Ovary (tissue), 7 donors: ENCODE measurements at regions not wholly inside any gene's neighbourhood (a gene's known extent, or its start where the extent isn't known, plus 50 kb on each side); places are given as distances from the start of the nearest gene placed in this dataset.

Experiments
- DNase-seq, 5 donors: peaks; one replicate each; pipeline ENCODE4 v3.0.0-alpha.2; 2019 to 2020
- H3K27ac ChIP-seq, 2 donors: fragments of 200-600 bp; one replicate each; pipeline versions ENCODE4 v1.5.1 to v1.8.0; 2019 to 2022
- H3K27me3 ChIP-seq: fragments of 200-600 bp; one replicate; pipeline ENCODE4 v1.8.0; 2022
- H3K36me3 ChIP-seq: fragments of 200-600 bp; sonication (generic); one replicate; pipeline ENCODE4 v1.5.1; 2019
- H3K4me1 ChIP-seq: one replicate; pipeline ENCODE4 v1.8.1; 2013; ENCODE audit warnings: mild to moderate bottlenecking, moderate library complexity; ENCODE audit not compliant: insufficient read depth
- H3K4me3 ChIP-seq: fragments of 200-600 bp; sonication (generic); one replicate; pipeline ENCODE4 v1.5.1; 2017
- H3K9me3 ChIP-seq, 2 donors: fragments of 200-600 bp in 1 of 2; sonication (generic) in 1 of 2; one replicate each; pipeline versions ENCODE4 v1.5.1 to v1.8.1; 2013 to 2019; ENCODE audit warnings: mild to moderate bottlenecking in 1 of 2, moderate library complexity in 1 of 2
- CTCF ChIP-seq, 3 donors: fragments of 450-650 bp in 2 of 3; fragments of 200-600 bp in 1 of 3; IDR thresholded peaks; one replicate each; pipeline versions ENCODE4 v1.5.1 to v1.8.0; 2016 to 2022; ENCODE audit warnings: antibody characterized with exemption in 3 of 3, mild to moderate bottlenecking in 1 of 3
- EP300 ChIP-seq: sonication (generic); formaldehyde crosslinking; IDR thresholded peaks from one replicate; pipeline ENCODE4 v1.6.1; 2017; ENCODE audit warnings: antibody characterized with exemption
- POLR2A ChIP-seq: fragments of 450-650 bp; IDR thresholded peaks from one replicate; pipeline ENCODE4 v1.6.1; 2017; ENCODE audit warnings: antibody characterized with exemption, mild to moderate bottlenecking, moderate library complexity
- WGBS, 3 donors: extraction: QIAGEN DNeasy Blood & Tissue Kit in 1 of 3; methylation state at CpG; one replicate each; pipeline versions ENCODE4 v1.1.5 to v1.1.7; 2013 to 2017; 5-methylcytosine and 5-hydroxymethylcytosine counted together
- intact Hi-C, 4 donors: fragments of 100-400 bp; cut with DNase I; formaldehyde crosslinking; loops; one replicate each; pipeline versions ENCODE4 v1.11.0 to v1.15.1; 2022 to 2023
- donor health status: DM: no; HTN: no; CAD: no; lungs with moderate emphysema.
- donor health status: DM: no; HTN: no; CAD: no.
- donor health status: Bipolar disorder and iron deficiency.
- donor health status: DM: no; HTN: no; CAD: no.
- donor health status: DM: yes; HTN: yes; CAD: no.

DNA sequence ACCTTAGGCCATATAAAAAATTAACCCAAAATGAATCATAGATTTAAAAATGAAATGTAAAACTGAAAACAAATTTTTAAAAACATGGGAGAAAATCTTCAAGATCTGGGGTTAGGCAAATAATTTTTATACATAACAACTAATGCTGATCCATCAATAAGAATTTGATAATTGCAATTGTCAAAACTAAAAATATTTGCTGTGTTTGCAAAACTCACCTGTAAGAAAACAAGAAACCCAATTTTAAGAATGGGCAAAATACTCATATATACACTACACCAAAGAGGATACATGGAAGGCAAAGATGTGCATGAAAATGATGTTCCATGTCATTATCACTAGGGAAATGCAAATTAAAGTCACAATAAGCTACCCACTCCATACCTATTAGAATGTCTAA lies 194.8 kb upstream of the NRP1 start:
- Histone ChIP-seq H3K27me3 (no peaks in the 10 kb centered on the region), H3K9me3 (no peaks in the 10 kb centered on the region), H3K4me1 (no peaks in the 10 kb centered on the region), H3K27ac (no peak overlapping the region), H3K36me3 (no peaks in the 10 kb centered on the region), H3K4me3 (no peak overlapping the region)
- intact Hi-C loops, result no loop called here
- TF ChIP-seq POLR2A (no peak), CTCF (IDR thresholded peaks at IDR 0.05) (no peak), EP300 (no peak)
- DNase-seq, result no peak

- no peaks in the 10 kb centered on the region for H3K27me3 ChIP-seq
- H3K4me1 ChIP-seq, result peaks cover 4% of the 10 kb centered on the region
- 50 to 68% (median 58%) methylated on average over 4 of the region's 4 CpGs for WGBS, 3 donors
- no peaks in the 10 kb centered on the region for H3K36me3 ChIP-seq
- intact Hi-C loops, result no loop called here
- TF ChIP-seq EP300 (no peak), CTCF (IDR thresholded peaks at IDR 0.05) (no peak), POLR2A (no peak)
- H3K4me3 ChIP-seq, result no peak overlapping the region
- no peaks in the 10 kb centered on the region for H3K9me3 ChIP-seq
- H3K27ac ChIP-seq, result no peak overlapping the region
- DNase-seq, result no peak
These were observed 190.5 kb upstream of the NRP1 start for GRCh38 chr10:33524966-33525365.

DNA sequence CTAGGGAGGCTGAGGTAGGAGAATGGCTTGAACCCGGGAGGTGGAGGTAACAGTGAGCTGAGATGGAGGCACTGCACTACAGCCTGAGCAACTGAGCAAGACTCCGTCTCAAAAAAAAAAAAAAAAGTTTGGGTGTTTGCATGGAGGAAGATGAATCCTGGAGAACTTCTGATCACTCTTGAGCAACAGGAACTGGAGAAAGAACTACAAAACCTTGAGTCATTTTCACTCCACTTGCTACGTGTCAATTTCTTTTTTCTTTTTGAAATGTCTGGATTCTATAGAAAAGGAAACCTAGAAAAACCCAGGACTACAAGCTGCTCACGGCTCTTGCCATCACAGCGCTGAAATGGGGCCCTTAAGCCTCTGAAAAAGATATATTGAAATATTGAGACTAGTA lies 189.6 kb upstream of the NRP1 start:
- WGBS, 3 donors, result 94 to 96% (median 96%) methylated on average over 5 of the region's 5 CpGs
- Histone ChIP-seq H3K36me3 (no peaks in the 10 kb centered on the region), H3K9me3 (no peaks in the 10 kb centered on the region), H3K27ac (no peak overlapping the region), H3K4me1 (peaks cover 4% of the 10 kb centered on the region), H3K4me3 (no peak overlapping the region), H3K27me3 (no peaks in the 10 kb centered on the region)
- TF ChIP-seq EP300 (no peak), POLR2A (no peak), CTCF (IDR thresholded peaks at IDR 0.05) (no peak)
- intact Hi-C loops, result no loop called here
- no peak for DNase-seq

DNA sequence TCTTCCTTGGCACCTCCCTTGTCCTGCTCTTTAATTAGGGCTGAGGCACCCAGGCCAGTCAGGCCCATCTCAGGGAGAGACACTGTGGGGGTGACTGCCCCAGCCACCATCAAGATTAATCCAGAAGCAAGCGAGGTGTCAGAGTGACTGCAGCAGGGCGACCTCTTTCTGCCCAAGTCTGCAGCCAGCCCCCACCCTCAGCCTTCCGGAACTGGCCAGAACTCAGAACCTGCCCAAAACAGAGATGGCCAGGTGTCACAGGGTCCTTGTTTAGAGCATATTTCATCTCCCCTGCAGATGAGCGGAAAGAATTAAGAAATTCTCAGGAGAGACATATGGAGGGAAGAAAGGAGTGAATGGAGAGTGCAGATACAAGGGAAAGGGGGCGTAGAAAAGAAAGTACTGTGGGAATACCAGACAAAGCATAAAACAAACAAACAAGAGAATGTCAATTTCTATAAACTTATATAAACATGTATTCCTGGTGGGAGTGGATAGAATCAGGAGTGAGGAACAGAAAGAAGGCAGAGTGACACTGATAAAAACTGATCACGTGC lies 188.8 kb upstream of the NRP1 start:
- WGBS, 3 donors, result 90 to 94% (median 94%) methylated on average over 6 of the region's 6 CpGs
- H3K27me3 ChIP-seq, result no peaks in the 10 kb centered on the region
- no peak for TF ChIP-seq POLR2A
- no peak for TF ChIP-seq EP300
- no peak for TF ChIP-seq CTCF (IDR thresholded peaks at IDR 0.05)
- intact Hi-C loops, result no loop called here
- no peak overlapping the region for H3K27ac ChIP-seq
- no peak for DNase-seq
- H3K9me3 ChIP-seq, result no peaks in the 10 kb centered on the region
- H3K4me3 ChIP-seq, result no peak overlapping the region
- H3K36me3 ChIP-seq, result no peaks in the 10 kb centered on the region
- H3K4me1 ChIP-seq, result peaks cover 4% of the 10 kb centered on the region

DNA sequence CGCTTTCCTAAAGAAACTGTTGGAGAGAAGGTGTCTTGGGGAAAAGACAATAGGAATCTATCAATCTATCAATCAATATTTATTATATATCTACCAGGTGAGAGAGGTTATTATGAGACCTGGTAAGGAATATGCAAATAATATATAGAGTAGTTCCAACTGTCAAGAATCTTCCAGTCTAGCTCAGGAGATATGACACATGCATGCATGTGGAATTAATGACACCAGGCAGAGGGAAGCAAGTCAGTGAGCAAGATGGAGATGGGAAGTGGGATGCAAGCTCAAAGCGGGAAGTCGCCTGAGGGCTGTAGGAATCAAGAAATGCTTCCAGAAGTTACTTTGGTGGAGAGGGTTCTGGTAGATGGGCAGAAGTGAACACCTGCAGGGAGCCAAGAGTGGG lies 187.4 kb upstream of the NRP1 start:
- Histone ChIP-seq H3K4me3 (no peak overlapping the region), H3K27ac (no peak overlapping the region), H3K4me1 (peaks cover 4% of the 10 kb centered on the region), H3K9me3 (no peaks in the 10 kb centered on the region), H3K27me3 (no peaks in the 10 kb centered on the region), H3K36me3 (no peaks in the 10 kb centered on the region)
- TF ChIP-seq CTCF (IDR thresholded peaks at IDR 0.05) (no peak), EP300 (no peak), POLR2A (no peak)
- WGBS, 3 donors, result 97 to 98% (median 98%) methylated on average over 3 of the region's 3 CpGs
- intact Hi-C loops, result no loop called here
- no peak for DNase-seq
